ENCODE measurements at regions not wholly inside any gene's neighbourhood (a gene's known extent, or its start where the extent isn't known, plus 50 kb on each side); places are given as distances from the start of the nearest gene placed in this dataset.

GRCh38 chr2:16411788-16412187 lies 253.8 kb downstream of the CYRIA start:
- DNase-seq (ENCODE audit: low spot score), result no peak

GRCh38 chr2:16409849-16410248 lies 255.8 kb downstream of the CYRIA start:
- no peak for DNase-seq (ENCODE audit: low spot score)

GRCh38 chr2:16409006-16409390 lies 256.6 kb downstream of the CYRIA start:
- DNase-seq (ENCODE audit: low spot score), result no peak

DNA sequence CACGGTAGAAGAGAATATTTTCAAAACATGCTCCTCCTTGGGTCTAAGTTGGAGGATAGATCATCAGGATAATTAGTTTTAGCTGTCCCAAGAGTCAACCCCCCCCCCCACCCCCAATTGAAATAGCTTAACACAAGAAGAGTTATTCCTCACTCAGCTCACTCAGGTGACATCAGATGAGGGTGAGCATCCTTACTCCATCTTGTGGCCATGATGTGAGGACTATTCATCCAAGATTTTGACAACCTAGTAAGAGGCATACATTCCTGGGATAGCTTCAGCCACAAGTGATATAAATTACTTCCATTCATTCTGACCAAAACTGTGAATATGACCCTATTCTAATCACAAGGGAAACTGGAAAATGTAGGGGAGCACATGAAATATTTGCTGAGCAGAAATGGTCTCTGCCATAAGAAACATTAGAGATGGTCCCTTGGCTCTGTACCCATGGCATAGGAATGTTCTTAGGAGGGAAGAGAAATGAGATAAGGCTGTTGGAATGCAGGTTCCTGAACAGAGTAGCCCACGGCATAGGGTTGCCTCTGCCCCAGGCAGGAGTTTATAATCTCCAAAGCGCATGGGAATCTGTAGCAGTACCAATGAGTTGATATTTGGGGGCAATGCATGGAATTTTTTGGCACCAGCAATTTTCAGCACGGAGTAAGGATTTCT lies 257.2 kb downstream of the CYRIA start:
- DNase-seq (ENCODE audit: low spot score), result no peak

- DNase-seq (ENCODE audit: low spot score), result no peak
These were observed 258.3 kb downstream of the CYRIA start for GRCh38 chr2:16407358-16407757.

GRCh38 chr2:16406496-16407289 lies 258.9 kb downstream of the CYRIA start:
- no peak for DNase-seq (ENCODE audit: low spot score)

DNA sequence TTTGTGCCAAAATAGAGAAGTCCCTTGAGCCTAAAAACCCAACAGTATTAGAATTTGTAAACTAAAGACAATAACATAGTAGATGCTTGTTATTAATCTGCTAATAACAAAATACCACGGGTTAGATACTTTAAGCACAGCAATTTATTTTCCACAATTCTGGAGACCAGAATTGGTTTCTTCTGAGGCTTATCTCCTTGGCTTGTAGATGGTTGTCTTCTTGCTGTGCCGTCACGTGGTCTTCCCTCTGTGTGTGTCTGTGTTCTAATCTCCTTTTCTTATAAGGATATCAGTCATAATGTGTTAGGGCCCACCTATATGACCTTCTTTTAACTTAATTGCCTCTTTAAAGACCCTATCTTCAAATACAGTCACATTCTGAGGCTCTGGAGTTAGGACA lies 260.1 kb downstream of the CYRIA start:
- DNase-seq (ENCODE audit: low spot score), result no peak

DNA sequence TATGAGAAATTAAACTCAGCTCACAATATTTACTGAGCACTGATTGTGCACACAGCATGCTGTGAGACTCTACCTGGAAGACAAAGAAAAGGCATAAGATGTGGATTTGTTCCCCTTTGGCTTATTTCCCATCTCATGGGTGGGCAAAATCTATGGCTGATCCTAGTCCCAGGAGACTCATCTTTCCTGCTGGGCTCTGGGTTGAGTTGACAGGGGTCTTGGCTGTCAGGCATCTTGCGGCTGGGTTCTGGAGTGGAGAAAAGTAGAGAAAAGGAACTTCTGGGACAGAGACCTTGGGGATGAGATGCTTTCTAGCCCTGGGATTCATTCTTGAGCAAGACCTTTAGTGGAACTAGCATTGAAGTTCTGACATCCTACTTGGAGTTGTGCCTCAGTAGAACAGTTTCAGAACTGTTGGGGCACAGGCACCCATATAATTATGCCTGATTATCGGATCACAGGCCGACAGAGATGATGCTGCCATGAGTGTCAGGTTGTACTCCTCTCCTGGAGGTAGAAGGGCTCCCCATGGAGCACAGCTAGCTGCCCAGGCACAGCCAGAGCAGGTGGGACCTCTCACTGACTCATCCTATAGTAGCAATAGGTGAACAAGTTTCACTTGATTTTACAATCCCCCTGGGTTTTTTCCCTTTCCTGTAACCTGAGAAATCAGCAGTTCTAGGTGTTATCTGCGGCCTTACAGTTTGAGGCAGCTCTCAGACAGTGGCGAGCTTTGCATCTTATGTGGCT lies 260.9 kb downstream of the CYRIA start:
- DNase-seq (ENCODE audit: low spot score), result no peak

DNA sequence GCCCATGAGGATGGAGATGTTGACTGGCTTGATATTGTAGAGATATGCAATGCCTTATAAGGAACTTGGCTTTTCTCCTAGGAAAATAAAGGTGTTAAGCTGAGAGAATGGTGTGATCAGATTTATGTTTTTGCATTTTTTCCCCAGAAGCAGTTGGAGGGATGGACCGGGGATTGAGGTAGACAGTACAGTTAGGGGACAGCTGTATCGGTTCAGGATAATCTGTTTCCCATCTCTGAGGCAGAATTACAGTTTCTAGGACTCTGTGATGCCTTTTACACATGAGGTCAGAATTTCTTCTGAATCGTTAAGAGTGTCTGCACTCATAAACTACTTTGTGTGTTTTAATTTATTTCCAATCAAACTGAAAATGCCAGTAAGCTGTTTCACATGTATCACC lies 261.5 kb downstream of the CYRIA start:
- no peak for DNase-seq (ENCODE audit: low spot score)

GRCh38 chr2:16402891-16403290 lies 262.7 kb downstream of the CYRIA start:
- no peak for DNase-seq (ENCODE audit: low spot score)

- no peak for DNase-seq (ENCODE audit: low spot score)
These were observed 263.8 kb downstream of the CYRIA start for GRCh38 chr2:16401761-16402300.

- no peak for DNase-seq (ENCODE audit: low spot score)
These were observed 265.5 kb downstream of the CYRIA start for GRCh38 chr2:16400127-16400623.

DNA sequence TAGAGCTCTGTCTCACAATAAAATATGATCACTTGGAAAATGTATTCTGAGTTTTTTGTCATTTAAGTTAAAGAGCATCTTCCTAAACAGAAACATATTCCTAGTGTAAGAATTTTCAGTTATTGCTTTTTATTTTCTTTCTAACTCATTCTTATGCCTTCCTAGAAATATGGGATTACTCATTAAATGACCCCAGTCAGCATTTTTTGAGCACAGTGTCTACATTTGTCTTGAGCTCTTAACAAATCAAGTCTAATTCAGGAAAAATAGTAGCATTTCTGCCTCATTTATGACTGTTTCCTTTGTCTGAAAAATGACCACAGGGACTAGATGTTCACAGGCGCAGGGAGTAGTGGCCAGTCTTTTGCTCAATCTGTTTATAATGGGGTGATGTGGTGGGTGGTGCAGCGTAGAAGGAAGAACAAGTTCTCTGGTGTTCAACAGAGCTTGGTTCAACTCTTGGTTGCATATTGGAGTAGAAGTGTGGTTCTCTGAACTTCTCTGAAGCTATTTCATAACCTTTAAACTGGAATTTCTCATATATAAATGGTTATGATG lies 267.1 kb downstream of the CYRIA start:
- no peak for DNase-seq (ENCODE audit: low spot score)

GRCh38 chr2:16397681-16398475 lies 267.8 kb downstream of the CYRIA start:
- no peak for DNase-seq (ENCODE audit: low spot score)

DNA sequence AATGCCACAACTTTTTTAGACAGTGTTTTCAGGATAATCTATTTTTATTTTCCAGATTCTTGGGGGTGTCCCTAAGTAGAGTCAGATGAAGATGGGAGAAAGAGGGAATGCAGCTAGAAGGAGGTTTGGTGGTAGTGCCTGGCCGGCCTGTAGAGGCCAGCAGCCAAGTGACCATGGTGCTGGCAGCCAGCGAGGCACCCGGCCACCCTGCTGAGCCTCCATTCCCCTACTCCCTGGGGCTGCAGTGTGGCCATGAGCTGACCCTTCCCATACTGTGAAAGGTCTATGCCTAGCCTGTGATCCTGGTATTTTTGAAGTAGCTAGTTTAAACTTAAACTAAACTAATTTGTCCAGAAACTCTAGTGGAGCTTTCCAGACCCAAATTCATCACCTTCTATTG lies 268.6 kb downstream of the CYRIA start:
- DNase-seq (ENCODE audit: low spot score), result no peak

GRCh38 chr2:16396171-16396570 lies 269.5 kb downstream of the CYRIA start:
- DNase-seq (ENCODE audit: low spot score), result no peak

DNA sequence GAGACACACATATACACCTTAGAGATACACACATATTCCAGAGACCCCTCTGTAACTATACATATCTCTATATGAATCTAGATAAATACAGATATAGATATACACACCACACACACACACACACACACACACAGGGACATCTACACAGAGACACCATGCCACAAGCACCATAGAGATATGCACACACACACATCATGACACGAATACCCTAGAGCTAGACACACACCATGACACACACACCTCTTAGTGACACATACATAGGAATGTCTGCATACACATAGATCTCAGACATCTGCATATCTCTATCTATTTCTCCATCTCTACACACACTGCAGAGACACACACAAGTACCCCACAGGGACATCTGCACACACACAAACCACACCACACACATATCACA lies 270.0 kb downstream of the CYRIA start:
- no peak for DNase-seq (ENCODE audit: low spot score)

- no peak for DNase-seq (ENCODE audit: low spot score)
These were observed 270.6 kb downstream of the CYRIA start for GRCh38 chr2:16394986-16395550.

- DNase-seq (ENCODE audit: low spot score), result no peak
These were observed 271.3 kb downstream of the CYRIA start for GRCh38 chr2:16394072-16394985.

GRCh38 chr2:16393500-16394071 lies 272.0 kb downstream of the CYRIA start:
- no peak for DNase-seq (ENCODE audit: low spot score)
